ENCODE measurements at regions not wholly inside any gene's neighbourhood (a gene's known extent, or its start where the extent isn't known, plus 50 kb on each side); places are given as distances from the start of the nearest gene placed in this dataset.

- TF ChIP-seq CTCF (IDR thresholded peaks at IDR 0.05; ENCODE audit: poor library complexity, severe bottlenecking) (no peak), EZH2 (IDR thresholded peaks at IDR 0.05; ENCODE audit: borderline replicate concordance, insufficient read depth, low read length, poor library complexity, severe bottlenecking) (no peak), TAF1 (IDR thresholded peaks at IDR 0.05; ENCODE audit: low read depth) (no peak), POLR2AphosphoS5 (IDR thresholded peaks at IDR 0.05) (no peak)
Measured at GRCh38 chr14:85437148-85437547, 92.8 kb upstream of the FLRT2 start.
